KMS-11 (cell line): ENCODE measurements at regions not wholly inside any gene's neighbourhood (a gene's known extent, or its start where the extent isn't known, plus 50 kb on each side); places are given as distances from the start of the nearest gene placed in this dataset.

Source experiments
- H2AFZ ChIP-seq: fragments of 200-600 bp; sonication (generic); 2 replicates; pipeline ENCODE4 v1.6.1; 2016; ENCODE audit warnings: antibody characterized with exemption, mixed run types, low read depth
- H3K27ac ChIP-seq: fragments of 200-600 bp; sonication (generic); 2 replicates; pipeline ENCODE4 v1.6.1; 2016; ENCODE audit warnings: mild to moderate bottlenecking, mixed run types
- H3K27me3 ChIP-seq: fragments of 200-600 bp; sonication (generic); 2 replicates; pipeline ENCODE4 v1.6.1; 2017; ENCODE audit warnings: mild to moderate bottlenecking, low read depth, mixed run types, moderate library complexity; ENCODE audit not compliant: insufficient read depth
- H3K36me3 ChIP-seq: fragments of 200-600 bp; sonication (generic); 2 replicates; pipeline ENCODE4 v1.6.1; 2017; ENCODE audit warnings: mild to moderate bottlenecking, mixed run types; ENCODE audit not compliant: insufficient read depth
- H3K4me1 ChIP-seq: fragments of 200-600 bp; sonication (generic); 2 replicates; pipeline ENCODE4 v1.6.1; 2016; ENCODE audit warnings: mild to moderate bottlenecking, low read depth, mixed run types; ENCODE audit not compliant: poor library complexity, severe bottlenecking
- H3K4me2 ChIP-seq: fragments of 200-600 bp; sonication (generic); 2 replicates; pipeline ENCODE4 v1.7.0; 2016; ENCODE audit warnings: mild to moderate bottlenecking, mixed run types
- H3K4me3 ChIP-seq: fragments of 200-600 bp; sonication (generic); IDR thresholded peaks from 2 replicates; pipeline ENCODE4 v1.6.1; 2017; ENCODE audit warnings: low read depth, low read length, mixed read lengths; ENCODE audit not compliant: insufficient read depth
- H3K79me2 ChIP-seq: fragments of 200-600 bp; sonication (generic); 2 replicates; pipeline ENCODE4 v1.6.1; 2016; ENCODE audit warnings: low read depth, mixed run types; ENCODE audit not compliant: insufficient read depth
- H3K9ac ChIP-seq: fragments of 200-600 bp; sonication (generic); 2 replicates; pipeline ENCODE4 v1.6.1; 2016; ENCODE audit warnings: mild to moderate bottlenecking, mixed run types
- H4K20me1 ChIP-seq: fragments of 200-600 bp; sonication (generic); 2 replicates; pipeline ENCODE4 v1.6.1; 2016; ENCODE audit warnings: mild to moderate bottlenecking, mixed run types; ENCODE audit not compliant: insufficient read depth
- TF ChIP-seq, protein P1 (sequence below): fragments of 200-600 bp; sonication (generic); conservative IDR thresholded peaks from 2 replicates; pipeline ENCODE4 v1.6.1; 2017; ENCODE audit warnings: low read depth, mild to moderate bottlenecking, antibody characterized with exemption, low read length, moderate library complexity, mixed read lengths

DNA sequence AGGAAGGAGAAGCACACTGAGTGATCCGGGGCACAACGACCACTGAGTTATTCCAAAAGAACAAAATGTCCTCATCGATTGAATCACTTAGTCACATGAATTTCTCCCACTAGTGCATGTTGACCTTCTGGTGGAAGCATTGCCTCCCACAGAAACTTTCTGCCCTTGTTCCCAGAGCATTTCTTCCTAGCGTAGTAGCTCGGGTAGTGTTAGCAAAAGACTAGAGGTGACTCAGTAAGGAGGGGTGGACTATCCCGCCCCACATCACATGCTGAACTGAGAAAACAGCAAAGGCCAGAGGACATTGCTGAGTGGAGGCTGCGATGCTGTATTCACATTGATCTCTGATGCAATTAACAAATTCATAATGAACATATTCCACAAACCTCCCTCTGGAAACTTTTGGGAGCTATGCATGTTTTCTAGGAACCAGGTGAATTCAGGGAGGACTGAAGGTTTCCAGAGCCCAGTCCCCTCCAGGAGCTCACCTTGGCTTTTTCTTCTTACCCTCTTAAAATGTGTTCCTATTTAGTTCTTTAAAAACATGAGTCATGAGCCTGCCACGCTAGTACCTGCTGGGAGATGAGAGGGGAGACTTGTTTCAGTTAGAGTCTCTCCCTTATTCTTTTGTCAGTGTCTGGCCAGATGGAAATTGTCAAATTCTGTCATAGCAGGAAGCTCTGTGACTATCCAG, 507.9 kb downstream of the CDH26 start:
- no peak overlapping the region for H3K27ac ChIP-seq
- TF ChIP-seq, protein P1, sequence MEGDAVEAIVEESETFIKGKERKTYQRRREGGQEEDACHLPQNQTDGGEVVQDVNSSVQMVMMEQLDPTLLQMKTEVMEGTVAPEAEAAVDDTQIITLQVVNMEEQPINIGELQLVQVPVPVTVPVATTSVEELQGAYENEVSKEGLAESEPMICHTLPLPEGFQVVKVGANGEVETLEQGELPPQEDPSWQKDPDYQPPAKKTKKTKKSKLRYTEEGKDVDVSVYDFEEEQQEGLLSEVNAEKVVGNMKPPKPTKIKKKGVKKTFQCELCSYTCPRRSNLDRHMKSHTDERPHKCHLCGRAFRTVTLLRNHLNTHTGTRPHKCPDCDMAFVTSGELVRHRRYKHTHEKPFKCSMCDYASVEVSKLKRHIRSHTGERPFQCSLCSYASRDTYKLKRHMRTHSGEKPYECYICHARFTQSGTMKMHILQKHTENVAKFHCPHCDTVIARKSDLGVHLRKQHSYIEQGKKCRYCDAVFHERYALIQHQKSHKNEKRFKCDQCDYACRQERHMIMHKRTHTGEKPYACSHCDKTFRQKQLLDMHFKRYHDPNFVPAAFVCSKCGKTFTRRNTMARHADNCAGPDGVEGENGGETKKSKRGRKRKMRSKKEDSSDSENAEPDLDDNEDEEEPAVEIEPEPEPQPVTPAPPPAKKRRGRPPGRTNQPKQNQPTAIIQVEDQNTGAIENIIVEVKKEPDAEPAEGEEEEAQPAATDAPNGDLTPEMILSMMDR, result no peak
- no peaks in the 10 kb centered on the region for H3K27me3 ChIP-seq
- H3K4me1 ChIP-seq, result no peaks in the 10 kb centered on the region
- no peak overlapping the region for H3K4me2 ChIP-seq
- H4K20me1 ChIP-seq, result no peaks in the 10 kb centered on the region
- H3K79me2 ChIP-seq, result no peaks in the 10 kb centered on the region
- no peaks in the 10 kb centered on the region for H3K36me3 ChIP-seq
- no peak overlapping the region for H3K9ac ChIP-seq
- H3K4me3 ChIP-seq, result no peak overlapping the region
- no peak overlapping the region for H2AFZ ChIP-seq

DNA sequence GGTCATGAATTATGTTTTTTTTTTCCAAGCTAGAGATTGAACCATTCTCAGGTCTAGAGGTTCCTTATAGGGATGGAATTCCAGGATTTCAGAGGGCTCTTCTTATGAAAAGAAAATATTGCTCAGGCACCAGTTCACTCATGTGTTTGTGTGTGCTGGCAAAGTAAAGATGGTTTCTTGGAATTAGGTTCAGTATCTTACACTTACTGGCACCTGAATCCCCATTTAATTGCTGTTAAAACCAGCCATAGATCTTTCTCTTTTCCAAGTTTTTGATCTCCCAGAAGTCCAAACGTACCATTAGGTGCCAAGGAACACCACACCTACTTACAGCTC, 508.4 kb downstream of the CDH26 start:
- no peaks in the 10 kb centered on the region for H3K36me3 ChIP-seq
- no peaks in the 10 kb centered on the region for H3K79me2 ChIP-seq
- H3K27ac ChIP-seq, result no peak overlapping the region
- no peaks in the 10 kb centered on the region for H3K27me3 ChIP-seq
- H4K20me1 ChIP-seq, result no peaks in the 10 kb centered on the region
- TF ChIP-seq, protein P1, result no peak
- H2AFZ ChIP-seq, result no peak overlapping the region
- H3K4me2 ChIP-seq, result no peak overlapping the region
- no peak overlapping the region for H3K9ac ChIP-seq
- H3K4me3 ChIP-seq, result no peak overlapping the region
- H3K4me1 ChIP-seq, result no peaks in the 10 kb centered on the region

DNA sequence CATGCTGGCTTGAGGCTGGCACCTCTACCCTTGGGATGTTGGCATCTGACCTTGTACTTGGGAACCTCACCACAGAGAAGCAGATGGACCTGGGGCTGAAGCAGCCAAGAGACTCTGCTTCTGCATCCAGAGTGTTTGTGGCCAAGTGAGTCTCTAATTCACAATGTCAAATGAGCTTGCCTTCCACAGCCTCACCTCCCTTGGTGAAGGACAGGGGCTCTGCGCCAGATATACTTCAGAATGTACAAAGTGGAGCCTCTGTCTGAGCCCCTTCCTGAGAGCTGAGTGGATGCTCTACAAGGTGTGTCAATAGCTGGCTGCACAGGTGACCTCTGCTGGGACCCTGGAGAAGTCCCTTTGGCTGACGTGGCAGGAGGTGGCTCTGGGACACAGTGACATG, 508.9 kb downstream of the CDH26 start:
- H3K27me3 ChIP-seq, result no peaks in the 10 kb centered on the region
- H3K4me2 ChIP-seq, result no peak overlapping the region

DNA sequence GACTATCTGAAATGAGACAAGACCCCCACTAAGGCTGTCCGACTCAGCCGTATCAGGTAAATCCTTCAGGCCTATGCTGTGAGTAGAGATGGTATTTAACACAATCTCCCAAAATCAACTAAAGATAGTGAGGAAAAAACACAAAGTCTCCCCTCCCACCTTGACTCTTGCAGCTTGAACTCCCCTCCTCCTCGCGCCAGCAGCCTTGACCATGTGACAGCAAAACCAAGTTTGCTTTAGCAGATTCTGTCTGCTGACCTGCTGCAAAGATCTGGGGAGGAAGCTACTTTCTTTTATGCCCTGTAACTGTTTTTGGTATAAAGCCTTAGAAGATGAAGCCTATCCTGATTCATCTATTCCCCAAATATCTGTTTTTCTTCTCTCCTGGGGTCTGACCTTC, 509.5 kb downstream of the CDH26 start:
- Histone ChIP-seq H3K27ac (no peak overlapping the region), H3K79me2 (no peaks in the 10 kb centered on the region), H3K4me1 (no peaks in the 10 kb centered on the region), H4K20me1 (no peaks in the 10 kb centered on the region), H3K4me3 (no peak overlapping the region), H3K27me3 (no peaks in the 10 kb centered on the region), H3K9ac (no peak overlapping the region), H3K36me3 (no peaks in the 10 kb centered on the region), H3K4me2 (no peak overlapping the region), H2AFZ (no peak overlapping the region)
- TF ChIP-seq, protein P1, result no peak

More for the DNA sequence above, 508.9 kb downstream of the CDH26 start:
- TF ChIP-seq, protein P1, result no peak
- H2AFZ ChIP-seq, result no peak overlapping the region
- no peaks in the 10 kb centered on the region for H3K36me3 ChIP-seq
- H3K4me1 ChIP-seq, result no peaks in the 10 kb centered on the region
- no peak overlapping the region for H3K4me3 ChIP-seq
- no peaks in the 10 kb centered on the region for H3K79me2 ChIP-seq
- no peak overlapping the region for H3K9ac ChIP-seq
- H3K27ac ChIP-seq, result no peak overlapping the region
- H4K20me1 ChIP-seq, result no peaks in the 10 kb centered on the region
